ENCODE measurements at regions not wholly inside any gene's neighbourhood (a gene's known extent, or its start where the extent isn't known, plus 50 kb on each side); places are given as distances from the start of the nearest gene placed in this dataset.

DNA sequence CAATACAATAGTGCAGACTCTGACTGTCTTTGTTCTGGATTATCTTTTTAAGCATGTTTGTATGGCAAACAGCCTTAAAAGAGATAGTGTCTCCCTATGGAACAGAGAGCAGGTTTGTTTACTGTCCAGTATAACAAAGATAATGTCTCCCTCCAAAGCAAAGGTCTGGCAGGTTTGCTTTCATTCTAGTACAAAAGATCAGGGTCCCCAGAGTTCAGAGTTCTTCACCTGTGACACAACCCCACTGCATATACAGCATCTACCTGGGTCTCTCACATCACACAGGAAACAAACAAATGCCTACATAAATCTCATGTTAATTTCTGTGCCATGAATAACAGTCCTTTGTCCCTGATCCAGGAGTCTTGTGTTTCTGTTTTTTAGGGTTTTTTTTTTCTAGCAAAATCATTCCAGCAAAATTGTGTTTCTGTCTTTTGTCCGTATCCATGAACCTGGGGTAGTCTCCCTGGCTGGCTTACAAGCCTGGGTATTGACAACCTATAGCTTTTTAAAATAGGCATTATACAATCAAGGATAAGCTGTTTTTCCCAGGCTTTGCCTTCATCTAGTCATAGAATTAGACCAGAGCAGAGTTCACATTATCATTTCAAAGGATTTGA is 89.4 kb upstream of the PTBP2 start:
- TF ChIP-seq POLR2A (IDR thresholded peaks at IDR 0.05; ENCODE audit: low read depth): no peak
- no peak for TF ChIP-seq POLR2AphosphoS5 (IDR thresholded peaks at IDR 0.05)
- no peak for TF ChIP-seq EP300 (IDR thresholded peaks at IDR 0.05)
- TF ChIP-seq, protein P1, sequence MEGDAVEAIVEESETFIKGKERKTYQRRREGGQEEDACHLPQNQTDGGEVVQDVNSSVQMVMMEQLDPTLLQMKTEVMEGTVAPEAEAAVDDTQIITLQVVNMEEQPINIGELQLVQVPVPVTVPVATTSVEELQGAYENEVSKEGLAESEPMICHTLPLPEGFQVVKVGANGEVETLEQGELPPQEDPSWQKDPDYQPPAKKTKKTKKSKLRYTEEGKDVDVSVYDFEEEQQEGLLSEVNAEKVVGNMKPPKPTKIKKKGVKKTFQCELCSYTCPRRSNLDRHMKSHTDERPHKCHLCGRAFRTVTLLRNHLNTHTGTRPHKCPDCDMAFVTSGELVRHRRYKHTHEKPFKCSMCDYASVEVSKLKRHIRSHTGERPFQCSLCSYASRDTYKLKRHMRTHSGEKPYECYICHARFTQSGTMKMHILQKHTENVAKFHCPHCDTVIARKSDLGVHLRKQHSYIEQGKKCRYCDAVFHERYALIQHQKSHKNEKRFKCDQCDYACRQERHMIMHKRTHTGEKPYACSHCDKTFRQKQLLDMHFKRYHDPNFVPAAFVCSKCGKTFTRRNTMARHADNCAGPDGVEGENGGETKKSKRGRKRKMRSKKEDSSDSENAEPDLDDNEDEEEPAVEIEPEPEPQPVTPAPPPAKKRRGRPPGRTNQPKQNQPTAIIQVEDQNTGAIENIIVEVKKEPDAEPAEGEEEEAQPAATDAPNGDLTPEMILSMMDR (IDR thresholded peaks at IDR 0.05): no peak
- DNase-seq (ENCODE audit: extremely low spot score): no peak

DNA sequence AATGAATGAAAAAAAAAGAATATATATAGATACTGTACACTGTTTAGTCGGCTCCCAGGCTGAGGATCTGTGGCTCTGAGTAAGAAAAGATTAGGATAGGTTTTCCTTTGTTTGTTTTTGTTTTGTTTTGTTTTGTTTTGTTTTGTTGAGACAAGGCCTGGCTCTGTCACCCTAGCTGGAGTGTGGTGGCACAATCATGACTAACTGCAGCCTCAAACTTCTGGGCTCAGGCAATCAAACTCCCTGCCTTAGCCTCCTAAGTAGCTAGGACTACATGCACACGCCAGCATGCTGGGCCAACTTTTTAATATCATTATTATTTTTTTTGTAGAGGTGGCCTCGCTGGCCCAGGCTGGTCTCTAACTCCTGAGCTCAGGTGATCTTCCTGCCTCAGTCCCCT is 87.9 kb upstream of the PTBP2 start:
- H3K4me1 ChIP-seq: no peaks in the 10 kb centered on the region
- TF ChIP-seq POLR2A (IDR thresholded peaks at IDR 0.05; ENCODE audit: low read depth): no peak
- TF ChIP-seq POLR2AphosphoS5 (IDR thresholded peaks at IDR 0.05): no peak
- TF ChIP-seq, protein P1 (IDR thresholded peaks at IDR 0.05): no peak
- TF ChIP-seq EP300 (IDR thresholded peaks at IDR 0.05): no peak
- H3K27me3 ChIP-seq: no peaks in the 10 kb centered on the region
- no peak overlapping the region for H3K4me3 ChIP-seq
- no peaks in the 10 kb centered on the region for H3K9me3 ChIP-seq
- DNase-seq (ENCODE audit: extremely low spot score): no peak
- no peaks in the 10 kb centered on the region for H3K36me3 ChIP-seq
- WGBS: 89% methylated on average over 3 of the region's 3 CpGs
- H3K27ac ChIP-seq (replicated peaks in 1 of 4): no peak overlapping the region
- intact Hi-C loops (cut with DNase I): no loop called here

More for the DNA sequence above, 89.4 kb upstream of the PTBP2 start:
- no peak overlapping the region for H3K27ac ChIP-seq (replicated peaks in 1 of 4)
- WGBS: 90% methylated on average over 1 of the region's 1 CpG
- no peaks in the 10 kb centered on the region for H3K4me1 ChIP-seq
- intact Hi-C loops (cut with DNase I): no loop called here
- H3K36me3 ChIP-seq: no peaks in the 10 kb centered on the region
- no peaks in the 10 kb centered on the region for H3K27me3 ChIP-seq
- no peak overlapping the region for H3K4me3 ChIP-seq
- no peaks in the 10 kb centered on the region for H3K9me3 ChIP-seq

DNA sequence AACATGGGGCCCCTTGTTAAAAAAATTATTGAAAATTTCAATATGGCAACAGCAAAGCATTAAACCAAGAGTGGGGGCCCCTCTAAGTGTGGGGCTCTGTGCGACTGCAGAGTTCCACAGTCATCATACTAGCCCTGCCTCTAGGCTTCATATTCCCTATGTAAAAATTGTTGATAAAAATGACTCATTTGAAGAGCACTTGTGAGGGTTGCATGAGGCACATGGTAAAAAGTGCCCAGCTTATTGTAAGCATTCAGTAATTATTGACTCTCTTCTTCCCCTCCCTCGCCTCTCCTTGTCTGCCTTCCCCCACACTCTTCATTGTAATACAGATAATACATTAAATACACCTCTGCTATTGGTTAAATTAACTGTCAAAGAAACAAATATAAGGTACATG is 86.7 kb upstream of the PTBP2 start:
- Histone ChIP-seq H3K9me3 (no peaks in the 10 kb centered on the region), H3K36me3 (no peaks in the 10 kb centered on the region), H3K27ac (replicated peaks in 1 of 4) (no peak overlapping the region), H3K27me3 (no peaks in the 10 kb centered on the region), H3K4me1 (no peaks in the 10 kb centered on the region), H3K4me3 (no peak overlapping the region)
- no peak for DNase-seq (ENCODE audit: extremely low spot score)
- intact Hi-C loops (cut with DNase I): no loop called here
- WGBS: 94% methylated on average over 2 of the region's 2 CpGs
- TF ChIP-seq, protein P1 (IDR thresholded peaks at IDR 0.05): no peak
- TF ChIP-seq POLR2A (IDR thresholded peaks at IDR 0.05; ENCODE audit: low read depth): no peak

DNA sequence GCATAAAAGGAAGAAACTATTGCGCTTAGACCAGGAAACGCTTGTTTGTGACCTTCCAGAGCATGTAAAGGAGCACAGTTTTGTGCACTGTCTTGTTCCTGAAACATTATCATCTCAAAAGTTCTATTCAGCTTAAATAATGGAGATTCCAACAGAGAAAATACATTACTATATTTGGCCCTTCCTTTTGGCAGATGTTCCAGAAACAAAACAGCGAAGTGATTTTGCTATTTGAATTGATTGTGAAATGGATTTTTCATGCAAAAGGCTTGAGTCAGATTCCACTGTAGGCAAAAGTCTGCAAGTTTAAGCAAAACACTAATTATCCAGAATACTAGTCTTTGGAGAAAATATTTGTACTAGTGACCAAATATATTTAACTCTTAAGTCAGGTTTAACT is 80.3 kb upstream of the PTBP2 start:
- H3K27ac ChIP-seq (replicated peaks in 1 of 4): no peak overlapping the region
- intact Hi-C loops (cut with DNase I): no loop called here
- H3K36me3 ChIP-seq: no peaks in the 10 kb centered on the region
- H3K9me3 ChIP-seq: no peaks in the 10 kb centered on the region
- no peak for TF ChIP-seq POLR2A (IDR thresholded peaks at IDR 0.05; ENCODE audit: low read depth)
- no peak for TF ChIP-seq POLR2AphosphoS5 (IDR thresholded peaks at IDR 0.05)
- no peak for TF ChIP-seq EP300 (IDR thresholded peaks at IDR 0.05)
- TF ChIP-seq, protein P1 (IDR thresholded peaks at IDR 0.05): no peak
- H3K4me1 ChIP-seq: no peaks in the 10 kb centered on the region
- no peak overlapping the region for H3K4me3 ChIP-seq
- DNase-seq (ENCODE audit: extremely low spot score): no peak
- no peaks in the 10 kb centered on the region for H3K27me3 ChIP-seq
- 74% methylated on average over 3 of the region's 3 CpGs for WGBS

DNA sequence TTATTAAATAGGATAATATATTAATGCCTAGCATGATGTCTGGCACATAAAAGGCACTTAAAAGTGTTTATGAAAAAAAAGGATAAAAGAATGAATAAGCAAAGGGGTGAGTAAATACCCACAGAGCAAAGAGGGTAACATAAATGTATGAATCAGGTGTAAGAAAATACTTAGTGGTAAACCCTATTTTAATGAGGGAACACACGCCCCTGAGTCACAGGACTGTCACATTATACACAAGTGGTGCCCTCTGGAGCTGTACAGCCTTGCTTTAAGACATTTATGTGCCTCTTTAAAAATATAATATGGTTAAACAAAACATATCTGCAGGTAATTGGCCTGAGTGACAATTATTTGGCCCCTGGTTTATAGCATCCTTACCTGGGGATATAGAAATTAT is 78.1 kb upstream of the PTBP2 start:
- intact Hi-C loops (cut with DNase I): no loop called here
- no peak overlapping the region for H3K4me3 ChIP-seq
- no peaks in the 10 kb centered on the region for H3K9me3 ChIP-seq
- DNase-seq (ENCODE audit: extremely low spot score): no peak
- H3K4me1 ChIP-seq: no peaks in the 10 kb centered on the region
- no peak overlapping the region for H3K27ac ChIP-seq (replicated peaks in 1 of 4)
- H3K36me3 ChIP-seq: no peaks in the 10 kb centered on the region
- H3K27me3 ChIP-seq: no peaks in the 10 kb centered on the region
- TF ChIP-seq EP300 (IDR thresholded peaks at IDR 0.05): no peak
- no peak for TF ChIP-seq POLR2A (IDR thresholded peaks at IDR 0.05; ENCODE audit: low read depth)
- TF ChIP-seq, protein P1 (IDR thresholded peaks at IDR 0.05): no peak
- TF ChIP-seq POLR2AphosphoS5 (IDR thresholded peaks at IDR 0.05): no peak
- WGBS: 85% methylated on average over 1 of the region's 1 CpG
